ENCODE measurements at regions not wholly inside any gene's neighbourhood (a gene's known extent, or its start where the extent isn't known, plus 50 kb on each side); places are given as distances from the start of the nearest gene placed in this dataset.

DNA sequence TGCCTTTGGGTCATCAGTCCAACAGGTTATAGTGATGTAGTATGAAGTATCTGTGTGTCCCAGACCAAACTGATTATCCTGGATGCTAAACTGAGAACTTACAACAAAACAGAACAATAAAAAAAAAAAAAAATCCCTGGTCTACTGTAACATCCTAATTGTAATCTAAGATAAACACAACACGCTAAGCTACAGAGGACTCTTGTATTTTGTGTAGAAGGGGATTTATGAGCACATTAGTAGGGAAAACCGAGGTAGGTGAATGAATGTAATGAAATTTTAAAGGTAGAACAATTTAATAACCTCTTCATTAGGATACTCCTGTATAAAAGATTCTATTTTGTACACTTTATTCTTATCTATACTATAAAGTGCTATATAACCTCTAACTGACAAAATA is 424.1 kb downstream of the NDFIP2 start:
- TF ChIP-seq, protein P1, sequence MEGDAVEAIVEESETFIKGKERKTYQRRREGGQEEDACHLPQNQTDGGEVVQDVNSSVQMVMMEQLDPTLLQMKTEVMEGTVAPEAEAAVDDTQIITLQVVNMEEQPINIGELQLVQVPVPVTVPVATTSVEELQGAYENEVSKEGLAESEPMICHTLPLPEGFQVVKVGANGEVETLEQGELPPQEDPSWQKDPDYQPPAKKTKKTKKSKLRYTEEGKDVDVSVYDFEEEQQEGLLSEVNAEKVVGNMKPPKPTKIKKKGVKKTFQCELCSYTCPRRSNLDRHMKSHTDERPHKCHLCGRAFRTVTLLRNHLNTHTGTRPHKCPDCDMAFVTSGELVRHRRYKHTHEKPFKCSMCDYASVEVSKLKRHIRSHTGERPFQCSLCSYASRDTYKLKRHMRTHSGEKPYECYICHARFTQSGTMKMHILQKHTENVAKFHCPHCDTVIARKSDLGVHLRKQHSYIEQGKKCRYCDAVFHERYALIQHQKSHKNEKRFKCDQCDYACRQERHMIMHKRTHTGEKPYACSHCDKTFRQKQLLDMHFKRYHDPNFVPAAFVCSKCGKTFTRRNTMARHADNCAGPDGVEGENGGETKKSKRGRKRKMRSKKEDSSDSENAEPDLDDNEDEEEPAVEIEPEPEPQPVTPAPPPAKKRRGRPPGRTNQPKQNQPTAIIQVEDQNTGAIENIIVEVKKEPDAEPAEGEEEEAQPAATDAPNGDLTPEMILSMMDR (IDR thresholded peaks at IDR 0.05): no peak
- TF ChIP-seq POLR2A (IDR thresholded peaks at IDR 0.05): no peak
